ENCODE measurements at regions not wholly inside any gene's neighbourhood (a gene's known extent, or its start where the extent isn't known, plus 50 kb on each side); places are given as distances from the start of the nearest gene placed in this dataset.

DNA sequence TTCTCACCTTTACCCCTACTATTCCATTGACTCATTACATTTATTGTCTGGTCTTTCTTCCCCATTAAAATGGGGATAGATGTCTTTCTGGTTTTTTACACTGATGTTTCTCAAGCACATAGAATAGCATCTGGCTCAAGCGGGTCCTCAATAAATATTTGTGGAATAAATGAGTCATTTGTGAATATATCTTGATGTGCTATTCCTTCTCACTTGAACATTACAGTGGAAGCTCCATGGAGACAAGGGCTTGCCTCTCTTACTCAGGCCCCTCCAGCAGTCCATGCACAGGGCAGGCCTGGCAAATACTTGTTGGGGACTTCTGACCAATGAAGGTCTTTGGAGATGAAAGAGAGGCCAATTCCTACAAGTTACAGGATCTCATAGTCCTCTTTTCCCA lies 151.7 kb upstream of the TAS2R1 start:
- Histone ChIP-seq H3K9ac (ENCODE audit: low read depth in 1 of 2, low read length in 2 of 2) (no peak overlapping the region), H3K4me3 (ENCODE audit: low read depth in 1 of 3, low read length in 3 of 3) (no peak overlapping the region), H3K27ac (ENCODE audit: low read depth in 1 of 2, low read length in 2 of 2) (no peak overlapping the region), H3K36me3 (ENCODE audit: control insufficient read depth in 4 of 4, insufficient read depth in 3 of 4, low read depth in 1 of 4, low read length in 3 of 4) (no peaks in the 10 kb centered on the region), H3K9me3 (ENCODE audit: control insufficient read depth in 4 of 4, low read length in 3 of 4) (no peaks in the 10 kb centered on the region), H3K27me3 (ENCODE audit: control insufficient read depth in 4 of 4, insufficient read depth in 4 of 4, low read length in 3 of 4) (no peaks in the 10 kb centered on the region), H3K4me1 (ENCODE audit: control insufficient read depth in 4 of 4, insufficient read depth in 4 of 4, low read length in 3 of 4) (no peaks in the 10 kb centered on the region)
- no peak for DNase-seq (ENCODE audit: low spot score)
- WGBS = 89% methylated on average over 1 of the region's 1 CpG
- no peak for TF ChIP-seq TAF1 (conservative IDR thresholded peaks at IDR 0.05)
- TF ChIP-seq YY1 (IDR thresholded peaks at IDR 0.05) = no peak
- TF ChIP-seq, protein P1, sequence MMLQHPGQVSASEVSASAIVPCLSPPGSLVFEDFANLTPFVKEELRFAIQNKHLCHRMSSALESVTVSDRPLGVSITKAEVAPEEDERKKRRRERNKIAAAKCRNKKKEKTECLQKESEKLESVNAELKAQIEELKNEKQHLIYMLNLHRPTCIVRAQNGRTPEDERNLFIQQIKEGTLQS (IDR thresholded peaks at IDR 0.05) = no peak
- TF ChIP-seq HNF4G (IDR thresholded peaks at IDR 0.05) = no peak
- no peak for TF ChIP-seq RXRA (IDR thresholded peaks at IDR 0.05)
- TF ChIP-seq NR2F2 (IDR thresholded peaks at IDR 0.05) = no peak
- no peak for TF ChIP-seq SP1 (IDR thresholded peaks at IDR 0.05)
- no peak for TF ChIP-seq HNF4A (conservative IDR thresholded peaks at IDR 0.05)

DNA sequence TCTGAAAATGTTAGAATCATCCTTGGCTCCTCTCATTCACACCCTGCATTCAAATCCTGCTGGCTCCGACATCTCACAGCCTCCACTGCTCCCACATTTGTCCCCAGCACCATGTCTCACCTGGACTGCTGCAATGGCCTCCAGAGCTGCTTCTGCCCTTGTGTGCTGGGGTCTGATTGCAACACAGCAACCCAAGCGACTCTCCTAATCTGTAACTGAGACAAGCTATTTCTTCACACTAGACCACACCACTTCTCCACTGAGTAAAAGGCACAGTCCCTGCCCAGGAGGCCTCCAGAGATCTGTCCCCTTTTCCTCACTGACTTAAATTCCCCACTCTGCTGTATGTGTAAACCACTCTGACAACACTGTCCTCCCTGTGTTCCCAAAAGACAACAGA lies 151.1 kb upstream of the TAS2R1 start:
- Histone ChIP-seq H3K27ac (ENCODE audit: low read depth in 1 of 2, low read length in 2 of 2) (no peak overlapping the region), H3K4me3 (ENCODE audit: low read depth in 1 of 3, low read length in 3 of 3) (no peak overlapping the region), H3K27me3 (ENCODE audit: control insufficient read depth in 4 of 4, insufficient read depth in 4 of 4, low read length in 3 of 4) (no peaks in the 10 kb centered on the region), H3K36me3 (ENCODE audit: control insufficient read depth in 4 of 4, insufficient read depth in 3 of 4, low read depth in 1 of 4, low read length in 3 of 4) (no peaks in the 10 kb centered on the region), H3K4me1 (ENCODE audit: control insufficient read depth in 4 of 4, insufficient read depth in 4 of 4, low read length in 3 of 4) (no peaks in the 10 kb centered on the region), H3K9ac (ENCODE audit: low read depth in 1 of 2, low read length in 2 of 2) (no peak overlapping the region), H3K9me3 (ENCODE audit: control insufficient read depth in 4 of 4, low read length in 3 of 4) (no peaks in the 10 kb centered on the region)
- WGBS = 58% methylated on average over 2 of the region's 2 CpGs
- TF ChIP-seq JUND (IDR thresholded peaks at IDR 0.05) (no peak), TAF1 (conservative IDR thresholded peaks at IDR 0.05) (no peak), FOXA2 (IDR thresholded peaks at IDR 0.05) (no peak), NR2F2 (IDR thresholded peaks at IDR 0.05) (no peak), GABPA (IDR thresholded peaks at IDR 0.05 in 1 of 2, conservative IDR thresholded peaks at IDR 0.05 in 1 of 2) (no peak)
- TF ChIP-seq, protein P2, sequence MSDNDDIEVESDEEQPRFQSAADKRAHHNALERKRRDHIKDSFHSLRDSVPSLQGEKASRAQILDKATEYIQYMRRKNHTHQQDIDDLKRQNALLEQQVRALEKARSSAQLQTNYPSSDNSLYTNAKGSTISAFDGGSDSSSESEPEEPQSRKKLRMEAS (IDR thresholded peaks at IDR 0.05) = no peak
- TF ChIP-seq, protein P1 (IDR thresholded peaks at IDR 0.05) = no peak
- TF ChIP-seq, protein P3, sequence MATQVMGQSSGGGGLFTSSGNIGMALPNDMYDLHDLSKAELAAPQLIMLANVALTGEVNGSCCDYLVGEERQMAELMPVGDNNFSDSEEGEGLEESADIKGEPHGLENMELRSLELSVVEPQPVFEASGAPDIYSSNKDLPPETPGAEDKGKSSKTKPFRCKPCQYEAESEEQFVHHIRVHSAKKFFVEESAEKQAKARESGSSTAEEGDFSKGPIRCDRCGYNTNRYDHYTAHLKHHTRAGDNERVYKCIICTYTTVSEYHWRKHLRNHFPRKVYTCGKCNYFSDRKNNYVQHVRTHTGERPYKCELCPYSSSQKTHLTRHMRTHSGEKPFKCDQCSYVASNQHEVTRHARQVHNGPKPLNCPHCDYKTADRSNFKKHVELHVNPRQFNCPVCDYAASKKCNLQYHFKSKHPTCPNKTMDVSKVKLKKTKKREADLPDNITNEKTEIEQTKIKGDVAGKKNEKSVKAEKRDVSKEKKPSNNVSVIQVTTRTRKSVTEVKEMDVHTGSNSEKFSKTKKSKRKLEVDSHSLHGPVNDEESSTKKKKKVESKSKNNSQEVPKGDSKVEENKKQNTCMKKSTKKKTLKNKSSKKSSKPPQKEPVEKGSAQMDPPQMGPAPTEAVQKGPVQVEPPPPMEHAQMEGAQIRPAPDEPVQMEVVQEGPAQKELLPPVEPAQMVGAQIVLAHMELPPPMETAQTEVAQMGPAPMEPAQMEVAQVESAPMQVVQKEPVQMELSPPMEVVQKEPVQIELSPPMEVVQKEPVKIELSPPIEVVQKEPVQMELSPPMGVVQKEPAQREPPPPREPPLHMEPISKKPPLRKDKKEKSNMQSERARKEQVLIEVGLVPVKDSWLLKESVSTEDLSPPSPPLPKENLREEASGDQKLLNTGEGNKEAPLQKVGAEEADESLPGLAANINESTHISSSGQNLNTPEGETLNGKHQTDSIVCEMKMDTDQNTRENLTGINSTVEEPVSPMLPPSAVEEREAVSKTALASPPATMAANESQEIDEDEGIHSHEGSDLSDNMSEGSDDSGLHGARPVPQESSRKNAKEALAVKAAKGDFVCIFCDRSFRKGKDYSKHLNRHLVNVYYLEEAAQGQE (IDR thresholded peaks at IDR 0.05) = no peak
- no peak for DNase-seq (ENCODE audit: low spot score)

DNA sequence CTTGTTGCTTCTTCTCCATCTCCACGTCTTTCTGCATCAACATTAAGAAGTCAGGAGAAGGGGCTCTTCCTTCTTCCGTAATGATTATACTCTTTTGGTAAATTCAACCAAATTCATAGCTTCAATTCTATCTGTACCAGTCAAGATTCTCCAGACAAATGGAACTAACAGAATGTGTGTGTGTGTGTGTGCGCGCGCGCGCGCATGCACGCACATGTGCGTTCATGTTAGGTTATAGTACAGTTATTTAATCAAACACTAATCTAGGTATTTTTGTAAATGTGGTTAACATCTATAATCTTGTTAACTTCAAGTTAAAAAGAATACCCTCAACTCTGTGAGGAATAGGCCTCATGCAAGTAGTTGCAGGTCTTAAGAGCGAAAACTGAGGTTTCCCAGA lies 150.3 kb upstream of the TAS2R1 start:
- Histone ChIP-seq H3K9me3 (ENCODE audit: control insufficient read depth in 4 of 4, low read length in 3 of 4) (no peaks in the 10 kb centered on the region), H3K27me3 (ENCODE audit: control insufficient read depth in 4 of 4, insufficient read depth in 4 of 4, low read length in 3 of 4) (no peaks in the 10 kb centered on the region), H3K9ac (ENCODE audit: low read depth in 1 of 2, low read length in 2 of 2) (no peak overlapping the region), H3K27ac (ENCODE audit: low read depth in 1 of 2, low read length in 2 of 2) (no peak overlapping the region), H3K36me3 (ENCODE audit: control insufficient read depth in 4 of 4, insufficient read depth in 3 of 4, low read depth in 1 of 4, low read length in 3 of 4) (no peaks in the 10 kb centered on the region), H3K4me1 (ENCODE audit: control insufficient read depth in 4 of 4, insufficient read depth in 4 of 4, low read length in 3 of 4) (no peaks in the 10 kb centered on the region), H3K4me3 (ENCODE audit: low read depth in 1 of 3, low read length in 3 of 3) (no peak overlapping the region)
- 93% methylated on average over 11 of the region's 11 CpGs for WGBS
- no peak for DNase-seq (ENCODE audit: low spot score)
- TF ChIP-seq HNF4G (IDR thresholded peaks at IDR 0.05) = no peak
- TF ChIP-seq SP1 (IDR thresholded peaks at IDR 0.05) = no peak
- no peak for TF ChIP-seq HNF4A (conservative IDR thresholded peaks at IDR 0.05)
- TF ChIP-seq NR2F2 (IDR thresholded peaks at IDR 0.05) = no peak
- TF ChIP-seq, protein P1 (IDR thresholded peaks at IDR 0.05) = no peak
- TF ChIP-seq RXRA (IDR thresholded peaks at IDR 0.05) = no peak
- no peak for TF ChIP-seq FOXA2 (IDR thresholded peaks at IDR 0.05)
- TF ChIP-seq, protein P3 (IDR thresholded peaks at IDR 0.05) = no peak
- TF ChIP-seq, protein P2 (IDR thresholded peaks at IDR 0.05) = no peak
- TF ChIP-seq, protein P4, sequence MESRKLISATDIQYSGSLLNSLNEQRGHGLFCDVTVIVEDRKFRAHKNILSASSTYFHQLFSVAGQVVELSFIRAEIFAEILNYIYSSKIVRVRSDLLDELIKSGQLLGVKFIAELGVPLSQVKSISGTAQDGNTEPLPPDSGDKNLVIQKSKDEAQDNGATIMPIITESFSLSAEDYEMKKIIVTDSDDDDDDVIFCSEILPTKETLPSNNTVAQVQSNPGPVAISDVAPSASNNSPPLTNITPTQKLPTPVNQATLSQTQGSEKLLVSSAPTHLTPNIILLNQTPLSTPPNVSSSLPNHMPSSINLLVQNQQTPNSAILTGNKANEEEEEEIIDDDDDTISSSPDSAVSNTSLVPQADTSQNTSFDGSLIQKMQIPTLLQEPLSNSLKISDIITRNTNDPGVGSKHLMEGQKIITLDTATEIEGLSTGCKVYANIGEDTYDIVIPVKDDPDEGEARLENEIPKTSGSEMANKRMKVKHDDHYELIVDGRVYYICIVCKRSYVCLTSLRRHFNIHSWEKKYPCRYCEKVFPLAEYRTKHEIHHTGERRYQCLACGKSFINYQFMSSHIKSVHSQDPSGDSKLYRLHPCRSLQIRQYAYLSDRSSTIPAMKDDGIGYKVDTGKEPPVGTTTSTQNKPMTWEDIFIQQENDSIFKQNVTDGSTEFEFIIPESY (IDR thresholded peaks at IDR 0.05) = no peak
